ENCODE measurements at regions not wholly inside any gene's neighbourhood (a gene's known extent, or its start where the extent isn't known, plus 50 kb on each side); places are given as distances from the start of the nearest gene placed in this dataset.

DNA sequence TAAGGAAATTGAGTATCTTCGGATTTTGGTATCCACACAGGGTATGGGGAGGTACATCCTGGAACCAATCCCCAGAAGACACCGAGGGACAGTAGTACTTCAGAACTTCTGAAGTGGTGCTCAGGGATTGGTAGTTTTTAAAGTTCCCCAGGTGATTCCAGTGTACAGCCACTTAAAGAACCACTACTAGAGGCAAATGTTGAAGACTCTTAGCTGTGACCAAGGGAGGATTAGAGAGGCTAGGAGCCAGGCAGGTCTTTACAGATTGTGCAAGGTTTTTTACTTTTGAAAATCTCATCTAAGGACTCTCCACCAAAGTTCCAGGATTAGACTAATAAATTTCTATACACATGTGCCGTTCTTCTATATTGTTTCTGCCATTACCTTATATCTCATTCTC is 52.9 kb upstream of the GLS start (continued):
- TF ChIP-seq, protein P1, sequence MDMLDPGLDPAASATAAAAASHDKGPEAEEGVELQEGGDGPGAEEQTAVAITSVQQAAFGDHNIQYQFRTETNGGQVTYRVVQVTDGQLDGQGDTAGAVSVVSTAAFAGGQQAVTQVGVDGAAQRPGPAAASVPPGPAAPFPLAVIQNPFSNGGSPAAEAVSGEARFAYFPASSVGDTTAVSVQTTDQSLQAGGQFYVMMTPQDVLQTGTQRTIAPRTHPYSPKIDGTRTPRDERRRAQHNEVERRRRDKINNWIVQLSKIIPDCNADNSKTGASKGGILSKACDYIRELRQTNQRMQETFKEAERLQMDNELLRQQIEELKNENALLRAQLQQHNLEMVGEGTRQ (IDR thresholded peaks at IDR 0.05; ENCODE audit: low read length) = no peak
- TF ChIP-seq ASH2L (IDR thresholded peaks at IDR 0.05; ENCODE audit: low read length) = no peak
- no peak for TF ChIP-seq CREB1 (IDR thresholded peaks at IDR 0.05)
- TF ChIP-seq, protein P2, sequence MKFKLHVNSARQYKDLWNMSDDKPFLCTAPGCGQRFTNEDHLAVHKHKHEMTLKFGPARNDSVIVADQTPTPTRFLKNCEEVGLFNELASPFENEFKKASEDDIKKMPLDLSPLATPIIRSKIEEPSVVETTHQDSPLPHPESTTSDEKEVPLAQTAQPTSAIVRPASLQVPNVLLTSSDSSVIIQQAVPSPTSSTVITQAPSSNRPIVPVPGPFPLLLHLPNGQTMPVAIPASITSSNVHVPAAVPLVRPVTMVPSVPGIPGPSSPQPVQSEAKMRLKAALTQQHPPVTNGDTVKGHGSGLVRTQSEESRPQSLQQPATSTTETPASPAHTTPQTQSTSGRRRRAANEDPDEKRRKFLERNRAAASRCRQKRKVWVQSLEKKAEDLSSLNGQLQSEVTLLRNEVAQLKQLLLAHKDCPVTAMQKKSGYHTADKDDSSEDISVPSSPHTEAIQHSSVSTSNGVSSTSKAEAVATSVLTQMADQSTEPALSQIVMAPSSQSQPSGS (IDR thresholded peaks at IDR 0.05; ENCODE audit: low read length) = no peak
- no peak for TF ChIP-seq GABPA (IDR thresholded peaks at IDR 0.05; ENCODE audit: borderline replicate concordance, insufficient read depth, low read length)
- TF ChIP-seq YY1 (IDR thresholded peaks at IDR 0.05; ENCODE audit: low read depth, low read length) = no peak
- TF ChIP-seq NANOG (IDR thresholded peaks at IDR 0.05; ENCODE audit: insufficient read depth, low read depth, low read length, poor library complexity, severe bottlenecking) = no peak
